Skin epidermis (tissue), 12 donors: ENCODE measurements at regions not wholly inside any gene's neighbourhood (a gene's known extent, or its start where the extent isn't known, plus 50 kb on each side); places are given as distances from the start of the nearest gene placed in this dataset.

ENCODE experiments used
- H3K27ac ChIP-seq, 21 experiments: fragments of 200-600 bp; sonication (generic) in 11 of 21; one replicate each; pipeline ENCODE4 v1.5.0; 2020; ENCODE audit warnings: mild to moderate bottlenecking in 3 of 21, inconsistent platforms in 2 of 21, moderate library complexity in 2 of 21
- H3K4me3 ChIP-seq, 7 experiments: fragments of 200-600 bp; sonication (generic) in 2 of 7; one replicate each; pipeline ENCODE4 v1.5.0; 2020; ENCODE audit warnings: inconsistent platforms in 2 of 7, mild to moderate bottlenecking in 2 of 7, moderate library complexity in 1 of 7

- Histone ChIP-seq H3K27ac (no peak overlapping the region), H3K4me3 (no peak overlapping the region)
These were observed 140.0 kb upstream of the KLHL25 start for GRCh38 chr15:85934691-85935090.

GRCh38 chr15:85935182-85935581 is 140.5 kb upstream of the KLHL25 start:
- no peak overlapping the region for H3K4me3 ChIP-seq
- H3K27ac ChIP-seq = no peak overlapping the region

GRCh38 chr15:85937661-85938060 is 142.0 kb upstream of the AGBL1 start:
- H3K27ac ChIP-seq = no peak overlapping the region
- no peak overlapping the region for H3K4me3 ChIP-seq

GRCh38 chr15:85941186-85941855 is 138.3 kb upstream of the AGBL1 start:
- Histone ChIP-seq H3K4me3 (no peak overlapping the region), H3K27ac (no peak overlapping the region)

DNA sequence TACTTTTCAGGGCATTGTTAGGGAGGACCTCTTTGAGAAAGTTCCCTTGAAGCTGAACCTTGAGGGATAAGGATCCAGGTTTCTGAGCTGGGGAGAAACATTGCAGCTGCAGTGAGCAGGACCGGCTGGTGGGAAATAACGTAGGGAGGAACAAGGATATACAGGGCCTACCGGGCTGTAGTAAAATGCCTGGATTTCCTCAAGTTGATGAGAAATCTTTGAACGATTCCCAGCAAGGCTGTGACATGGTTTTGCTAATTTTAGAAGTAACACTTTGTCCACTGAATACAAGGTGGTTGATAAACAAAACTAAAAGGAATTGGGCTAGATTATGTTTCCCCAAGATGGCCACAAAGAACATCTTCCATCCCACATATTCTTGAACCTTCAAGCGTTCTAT is 137.0 kb upstream of the AGBL1 start:
- Histone ChIP-seq H3K4me3 (no peak overlapping the region), H3K27ac (peak overlapping the region in 1 of 21 experiments; percentile 14)

- Histone ChIP-seq H3K4me3 (no peak overlapping the region), H3K27ac (peak overlapping the region in 2 of 21 experiments; percentile 14 to 36)
These were observed 136.5 kb upstream of the AGBL1 start for GRCh38 chr15:85943151-85943550.

DNA sequence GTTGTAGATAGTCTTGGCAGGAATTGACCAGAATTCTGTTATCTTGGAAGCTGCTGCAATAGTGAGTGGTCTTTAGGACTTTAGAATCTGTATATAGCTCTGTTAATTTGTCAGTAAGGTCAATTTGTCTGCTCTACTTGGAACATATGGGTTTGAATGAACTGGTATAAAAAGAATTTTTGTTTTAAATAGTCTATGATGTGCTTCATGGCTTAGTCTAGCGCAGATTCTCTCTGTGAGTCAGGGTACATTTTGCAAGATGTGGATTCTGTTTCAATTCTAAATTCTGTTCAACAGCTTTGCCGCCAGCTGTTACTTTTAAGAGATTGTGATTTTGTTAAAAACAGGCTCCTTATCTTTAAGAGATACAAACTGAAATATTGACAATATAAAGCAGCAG is 135.9 kb upstream of the AGBL1 start:
- Histone ChIP-seq H3K27ac (no peak overlapping the region), H3K4me3 (no peak overlapping the region)

DNA sequence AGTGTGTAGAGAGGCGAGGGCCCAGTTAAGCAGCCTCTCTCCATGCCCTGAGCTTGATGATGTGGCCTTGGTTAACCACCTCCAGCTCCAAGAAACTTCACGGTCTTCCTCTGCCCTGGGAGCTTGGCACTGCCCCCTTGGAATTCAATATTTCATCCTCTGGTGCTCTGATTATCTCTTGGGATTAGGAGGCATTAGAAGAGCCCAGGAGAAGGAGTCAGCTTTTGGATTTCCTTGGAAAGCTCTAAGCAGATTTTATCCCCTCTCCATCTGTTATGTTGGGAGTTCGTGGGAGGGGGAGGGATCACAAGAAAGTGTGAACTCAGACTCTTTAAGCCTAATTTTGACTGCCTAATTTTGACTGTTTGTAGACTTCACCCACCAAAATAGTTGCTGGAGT is 132.7 kb upstream of the AGBL1 start:
- H3K4me3 ChIP-seq = no peak overlapping the region
- H3K27ac ChIP-seq = no peak overlapping the region

GRCh38 chr15:85947936-85948335 is 131.7 kb upstream of the AGBL1 start:
- Histone ChIP-seq H3K4me3 (no peak overlapping the region), H3K27ac (no peak overlapping the region)

- Histone ChIP-seq H3K4me3 (no peak overlapping the region), H3K27ac (no peak overlapping the region)
These were observed 129.6 kb upstream of the AGBL1 start for GRCh38 chr15:85950101-85950500.

GRCh38 chr15:85954586-85954985 is 125.1 kb upstream of the AGBL1 start:
- Histone ChIP-seq H3K4me3 (no peak overlapping the region), H3K27ac (no peak overlapping the region)

DNA sequence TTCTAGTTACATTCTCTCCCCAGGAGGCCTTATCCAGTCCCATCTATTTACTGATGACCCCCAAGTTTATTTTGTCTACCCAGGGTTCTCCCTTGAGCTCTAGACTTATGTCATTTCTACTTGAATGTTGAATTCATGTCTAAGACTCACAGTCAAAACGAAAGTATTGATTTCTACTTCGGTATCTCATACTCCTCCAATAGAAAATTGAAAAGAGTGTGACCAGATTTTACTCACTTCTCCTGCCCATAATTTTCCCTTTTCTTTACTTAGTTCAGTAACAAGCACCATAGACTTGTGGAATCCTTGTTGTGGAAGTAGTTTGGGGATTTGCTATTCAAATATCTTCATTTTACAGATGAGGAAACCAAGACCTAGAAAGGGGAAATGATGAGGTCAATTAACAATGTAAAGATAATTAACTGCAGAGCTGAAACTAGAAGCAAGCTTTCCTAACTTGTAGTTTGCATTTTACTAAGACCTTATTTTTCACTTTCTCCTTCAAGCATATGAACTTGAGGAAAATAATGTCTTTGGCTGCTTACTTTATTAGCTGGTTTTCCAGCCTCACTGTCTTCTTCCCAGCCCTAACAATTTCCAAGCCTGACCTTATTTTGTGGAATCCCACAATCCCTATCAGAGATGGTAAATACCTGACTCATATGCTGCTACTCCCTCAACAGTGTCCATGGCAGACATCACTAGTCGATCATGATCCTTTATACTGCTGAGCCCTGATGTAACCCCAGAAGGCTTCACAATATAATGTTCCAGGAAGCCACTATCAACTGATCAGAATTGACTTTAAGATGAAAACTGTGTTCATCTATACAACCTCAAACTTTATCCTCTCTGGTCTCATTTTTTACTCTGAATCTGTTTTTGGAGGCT is 123.9 kb upstream of the AGBL1 start:
- Histone ChIP-seq H3K27ac (no peak overlapping the region), H3K4me3 (no peak overlapping the region)

DNA sequence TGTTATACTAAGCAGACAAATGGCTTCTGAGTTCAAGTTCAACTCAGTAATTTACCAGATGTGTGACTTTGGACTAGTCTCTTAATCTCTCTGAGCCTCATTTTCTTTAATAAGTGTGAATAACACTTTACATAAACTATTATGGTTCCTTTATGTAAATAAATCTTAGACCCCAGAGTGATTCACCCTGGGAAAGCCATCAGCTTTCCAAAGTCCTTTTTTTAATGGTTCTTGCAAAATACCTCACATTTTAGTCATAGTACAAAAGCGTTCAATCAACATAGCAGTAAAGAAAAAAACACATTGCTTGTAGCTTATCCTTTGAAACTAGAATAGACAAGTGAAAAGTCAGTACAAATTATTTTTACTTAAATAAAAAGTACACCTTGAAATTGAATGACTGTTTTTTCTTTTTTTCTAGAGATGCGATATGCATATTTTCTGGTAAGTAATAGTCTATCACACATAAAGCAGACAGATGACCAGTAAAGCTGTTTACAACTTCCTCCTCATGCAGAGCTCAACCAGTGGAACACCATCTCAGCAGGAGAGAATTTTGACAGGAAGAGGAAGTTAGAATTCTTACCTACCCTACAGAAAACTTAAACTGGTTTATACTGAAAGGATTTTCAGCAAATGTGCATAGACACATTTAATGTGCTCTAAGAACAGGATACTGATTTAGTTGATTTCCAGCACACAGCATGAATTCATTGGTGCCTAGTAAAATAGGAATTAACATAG is 123.0 kb upstream of the AGBL1 start:
- H3K4me3 ChIP-seq = no peak overlapping the region
- no peak overlapping the region for H3K27ac ChIP-seq

GRCh38 chr15:85959611-85960010 is 120.1 kb upstream of the AGBL1 start:
- Histone ChIP-seq H3K4me3 (no peak overlapping the region), H3K27ac (no peak overlapping the region)

DNA sequence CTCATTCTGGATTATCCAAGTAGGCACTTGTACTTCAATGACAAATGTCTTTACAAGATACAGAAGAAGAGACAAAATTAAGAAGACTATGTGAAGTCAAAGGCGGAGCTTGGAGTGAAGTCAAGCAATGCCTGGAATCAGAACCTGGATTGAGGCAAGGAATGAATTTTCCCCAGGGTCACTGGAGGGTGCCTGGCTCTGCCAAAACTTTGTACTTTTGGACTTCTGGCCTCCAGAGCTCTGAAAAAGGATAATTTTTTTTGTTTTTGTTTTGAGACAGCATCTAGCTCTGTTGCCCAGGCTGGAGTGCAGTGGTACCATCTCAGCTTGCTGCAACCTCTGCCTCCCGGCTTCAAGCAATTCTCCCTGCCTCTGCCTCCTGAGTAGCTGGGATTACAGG is 119.3 kb upstream of the AGBL1 start:
- H3K27ac ChIP-seq = no peak overlapping the region
- H3K4me3 ChIP-seq = no peak overlapping the region

- no peak overlapping the region for H3K4me3 ChIP-seq
- no peak overlapping the region for H3K27ac ChIP-seq
These were observed 117.8 kb upstream of the AGBL1 start for GRCh38 chr15:85961821-85962220.

- Histone ChIP-seq H3K27ac (no peak overlapping the region), H3K4me3 (no peak overlapping the region)
These were observed 116.4 kb upstream of the AGBL1 start for GRCh38 chr15:85963262-85963760.

- Histone ChIP-seq H3K4me3 (no peak overlapping the region), H3K27ac (no peak overlapping the region)
These were observed 115.2 kb upstream of the AGBL1 start for GRCh38 chr15:85964471-85964870.

- Histone ChIP-seq H3K27ac (no peak overlapping the region), H3K4me3 (no peak overlapping the region)
These were observed 112.1 kb upstream of the AGBL1 start for GRCh38 chr15:85967553-85967952.

DNA sequence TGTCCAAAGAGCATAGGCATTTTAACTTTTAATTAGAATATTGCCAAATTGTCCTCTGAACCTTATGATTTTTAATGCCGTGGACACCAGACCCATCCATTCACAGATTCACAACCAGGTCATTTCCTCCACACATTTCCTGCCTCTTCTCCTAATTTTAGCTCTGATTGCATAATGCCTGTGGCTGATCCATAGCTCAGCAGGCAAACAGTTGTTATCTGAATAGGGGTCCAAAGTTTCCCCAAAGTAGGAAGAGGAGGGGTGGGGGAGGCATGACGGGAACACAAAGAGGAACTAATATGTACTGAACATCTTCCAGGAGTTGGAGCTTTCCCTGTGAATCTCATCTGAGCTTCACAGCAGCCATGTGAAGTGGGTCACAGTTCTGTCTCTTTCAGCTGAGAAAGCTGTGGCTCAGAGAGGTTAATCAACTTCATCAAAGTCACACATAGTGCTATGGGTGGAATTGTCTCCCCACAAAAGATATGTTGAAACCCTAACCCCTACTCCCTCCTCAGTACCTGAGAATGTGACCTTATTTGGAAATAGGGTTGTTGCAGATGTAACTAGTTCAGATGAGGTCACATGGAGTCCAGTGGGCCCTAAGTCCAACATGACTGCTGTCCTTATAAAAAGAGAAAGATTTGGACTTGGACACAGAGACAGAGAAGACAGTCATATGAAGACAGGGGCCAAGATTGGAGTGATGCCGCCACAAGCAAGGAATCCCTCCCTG is 106.7 kb upstream of the AGBL1 start:
- Histone ChIP-seq H3K4me3 (no peak overlapping the region), H3K27ac (no peak overlapping the region)
